Activated CD4-positive, CD25-positive, alpha-beta regulatory T cell treated with anti-CD3 and anti-CD28 coated beads, Interleukin-2, amount 50 U/mL, for 72 hours (primary cell): ENCODE measurements at regions not wholly inside any gene's neighbourhood (a gene's known extent, or its start where the extent isn't known, plus 50 kb on each side); places are given as distances from the start of the nearest gene placed in this dataset.
"Not testable (repeated sequence)": the region's sequence is repeated elsewhere in the genome, so short reads cannot be mapped to it uniquely, and the experiment has no call there.

Source experiments
- DNase-seq: peaks from one replicate; pipeline ENCODE4 v3.0.0; 2021

DNA sequence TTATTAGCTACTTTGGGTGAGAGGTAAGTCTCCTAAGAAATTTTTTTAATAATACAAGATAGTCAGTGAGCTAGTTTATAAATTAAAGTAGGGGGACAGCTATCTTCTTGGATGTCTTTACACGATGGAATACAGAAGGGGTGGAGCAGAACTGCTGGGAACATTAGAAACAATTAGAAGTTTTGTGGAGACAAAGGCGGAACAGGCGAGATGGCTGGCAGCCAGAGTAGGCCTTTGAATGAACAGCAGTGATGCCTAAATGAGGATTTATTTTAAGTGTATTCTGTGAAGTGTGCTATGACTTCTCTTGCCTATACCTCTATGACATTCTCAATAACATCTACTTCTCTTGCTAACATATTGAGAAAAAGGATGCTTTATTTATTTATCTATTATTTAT, 1345.3 kb upstream of the SEL1L start:
- no peak for DNase-seq

DNA sequence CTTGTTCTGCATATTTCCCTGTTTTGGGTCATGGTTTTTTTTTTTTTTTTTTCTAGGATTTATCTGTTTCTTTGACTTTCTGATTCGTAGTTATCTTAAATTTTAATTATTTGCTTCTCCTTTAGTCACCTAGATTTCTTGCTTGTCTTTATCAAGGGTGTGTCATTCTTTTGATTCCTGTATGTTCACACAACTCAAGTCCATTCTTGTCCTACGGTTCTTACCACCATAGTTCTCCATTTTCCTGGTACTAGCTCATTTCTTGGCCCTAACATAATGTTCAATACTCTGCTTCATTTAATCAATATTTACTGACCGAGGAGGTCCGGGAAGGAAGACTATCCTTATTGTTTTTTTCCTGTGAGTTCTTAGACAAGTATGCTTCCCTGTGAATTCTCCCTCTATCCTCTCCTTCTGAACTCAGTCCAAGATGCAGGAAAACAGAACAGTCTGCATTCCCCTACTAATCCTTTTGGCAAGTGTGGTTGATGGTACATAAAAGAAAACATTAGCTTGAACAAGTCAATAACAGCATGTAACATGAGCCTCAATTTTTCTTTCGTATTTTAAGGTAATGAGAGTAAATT, 1346.4 kb upstream of the SEL1L start:
- no peak for DNase-seq

- DNase-seq = no peak
Observed at GRCh38 chr14:82886670-82887069, 1353.0 kb upstream of the SEL1L start.

DNA sequence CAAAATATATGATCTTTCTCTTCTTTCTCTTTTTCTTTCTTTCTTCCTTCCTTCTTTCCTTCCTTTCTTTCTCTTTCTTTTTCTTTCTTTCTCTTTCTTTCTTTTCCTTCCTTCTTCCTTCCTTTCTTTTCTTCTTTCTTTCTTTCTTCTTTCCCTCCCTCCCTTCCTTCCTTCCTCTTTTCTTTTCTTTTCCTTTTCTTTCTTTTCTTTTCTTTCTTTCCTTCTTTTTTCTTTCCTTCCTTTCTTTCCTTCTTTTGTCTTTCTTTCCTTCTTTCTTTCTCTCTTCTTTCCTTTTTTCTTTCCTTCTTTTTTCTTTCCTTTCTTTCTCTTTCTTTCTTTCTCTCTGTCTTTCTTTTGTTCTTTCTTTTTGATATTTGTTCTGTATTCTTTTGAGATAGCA, 1356.0 kb upstream of the SEL1L start:
- DNase-seq = no peak

GRCh38 chr14:82896476-82896875, 1362.8 kb upstream of the SEL1L start:
- DNase-seq = no peak

- DNase-seq = no peak
Observed at GRCh38 chr14:82897469-82898308, 1364.0 kb upstream of the SEL1L start.

- DNase-seq = no peak
Observed at GRCh38 chr14:82905762-82906161, 1372.1 kb upstream of the SEL1L start.

GRCh38 chr14:82911930-82912329, 1378.3 kb upstream of the SEL1L start:
- no peak for DNase-seq

DNA sequence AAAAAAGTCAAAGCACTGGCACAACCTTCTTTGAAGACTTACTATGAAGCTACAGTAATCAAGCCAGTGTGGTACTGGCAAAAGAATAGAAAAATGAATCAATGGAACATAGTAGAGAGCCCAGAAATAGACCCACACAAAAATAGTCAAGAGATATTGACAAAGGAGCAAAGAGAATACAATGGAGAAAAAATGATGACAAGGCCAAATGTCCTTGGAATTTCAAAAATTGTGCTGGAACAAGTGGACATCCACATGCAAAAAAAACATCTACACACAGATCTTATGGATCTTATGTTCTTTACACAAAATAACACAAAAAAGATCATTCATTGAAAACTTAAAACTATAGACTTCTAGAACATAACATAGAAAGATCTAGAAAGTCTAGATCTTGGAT, 1379.7 kb upstream of the SEL1L start:
- DNase-seq = no peak

GRCh38 chr14:82915381-82915780, 1381.7 kb upstream of the SEL1L start:
- no peak for DNase-seq

- DNase-seq = no peak
Observed at GRCh38 chr14:82935691-82936090, 1402.0 kb upstream of the SEL1L start.

GRCh38 chr14:82951171-82951570, 1417.5 kb upstream of the SEL1L start:
- no peak for DNase-seq

DNA sequence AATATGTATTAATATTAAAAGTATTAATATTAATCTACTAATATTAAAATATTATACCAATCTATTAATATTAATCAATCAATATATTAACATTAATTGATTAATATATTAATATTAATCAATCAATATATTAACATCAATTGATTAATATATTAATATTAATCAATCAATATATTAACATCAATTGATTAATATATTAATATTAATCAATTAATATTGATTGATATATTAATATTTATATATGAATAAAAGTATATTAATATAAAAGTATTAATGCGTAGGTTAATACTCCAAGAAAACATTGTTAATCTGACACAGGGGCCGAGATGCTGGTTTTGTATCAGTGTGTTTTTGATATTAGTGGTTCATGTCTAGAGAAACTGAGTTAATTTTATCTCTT, 1430.1 kb upstream of the SEL1L start:
- no peak for DNase-seq

DNA sequence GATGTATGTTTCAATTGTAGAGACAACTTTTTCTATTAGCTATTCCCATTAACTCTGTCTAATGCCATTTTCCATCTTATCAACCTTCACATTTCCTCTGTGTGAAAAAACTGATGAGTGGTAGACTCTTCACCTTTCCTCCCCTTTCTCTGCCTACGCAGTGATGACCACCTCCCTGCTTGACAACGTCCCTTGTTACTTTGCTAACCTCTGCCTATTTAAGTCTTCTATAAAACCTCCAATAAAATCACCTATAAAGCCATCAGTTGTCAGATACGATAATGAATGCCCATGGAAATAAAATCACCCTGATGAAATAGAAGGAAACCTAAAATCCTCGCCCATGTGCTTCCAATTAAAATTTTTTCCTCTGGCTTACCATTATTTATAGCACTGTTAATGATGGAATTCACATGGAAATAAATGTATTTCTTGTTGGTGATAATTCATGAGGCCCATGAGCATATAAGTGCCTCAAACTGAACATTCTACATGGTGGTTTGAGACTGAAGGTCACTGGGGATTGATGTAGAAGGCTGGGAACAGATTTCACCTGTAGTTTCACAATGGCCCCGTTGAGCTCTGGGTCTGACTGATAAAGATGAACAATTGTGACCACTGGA, 1454.0 kb upstream of the SEL1L start:
- no peak for DNase-seq

DNA sequence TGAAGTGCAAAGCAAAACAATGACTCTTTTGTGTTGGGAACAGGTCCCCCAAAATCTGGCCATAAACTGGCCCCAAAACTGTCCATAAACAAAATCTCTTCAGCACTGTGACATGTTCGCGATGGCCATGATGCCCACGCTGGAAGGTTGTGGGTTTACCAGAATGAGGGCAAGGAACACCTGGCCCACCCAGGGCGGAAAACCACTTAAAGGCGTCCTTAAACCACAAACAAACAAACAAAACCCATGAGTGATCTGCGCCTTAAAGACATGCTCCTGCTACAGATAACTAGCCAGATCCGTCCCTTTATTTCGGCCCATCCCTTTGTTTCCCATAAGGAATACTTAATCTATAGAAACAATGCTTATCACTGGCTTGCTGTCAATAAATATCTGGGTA, 1460.9 kb upstream of the SEL1L start:
- DNase-seq = not testable (repeated sequence)

DNA sequence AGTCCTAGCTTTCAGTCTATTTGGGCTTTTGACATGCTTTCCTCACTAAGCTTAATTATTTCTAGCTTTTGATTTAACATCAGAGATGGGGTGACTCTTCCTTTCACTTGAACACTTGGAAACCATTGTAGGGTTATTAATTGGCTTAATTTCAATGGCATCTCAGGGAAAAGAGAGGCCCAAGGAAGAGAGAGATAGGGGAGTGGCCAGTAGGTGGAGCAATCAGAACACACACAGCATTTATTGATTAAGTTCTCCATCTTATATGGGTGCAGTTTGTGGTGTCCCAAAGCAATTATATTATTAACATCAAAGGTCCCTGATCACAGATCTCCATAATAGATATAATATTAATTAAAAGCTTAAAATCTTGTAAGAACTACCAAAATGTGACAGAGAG, 1466.1 kb upstream of the SEL1L start:
- no peak for DNase-seq

DNA sequence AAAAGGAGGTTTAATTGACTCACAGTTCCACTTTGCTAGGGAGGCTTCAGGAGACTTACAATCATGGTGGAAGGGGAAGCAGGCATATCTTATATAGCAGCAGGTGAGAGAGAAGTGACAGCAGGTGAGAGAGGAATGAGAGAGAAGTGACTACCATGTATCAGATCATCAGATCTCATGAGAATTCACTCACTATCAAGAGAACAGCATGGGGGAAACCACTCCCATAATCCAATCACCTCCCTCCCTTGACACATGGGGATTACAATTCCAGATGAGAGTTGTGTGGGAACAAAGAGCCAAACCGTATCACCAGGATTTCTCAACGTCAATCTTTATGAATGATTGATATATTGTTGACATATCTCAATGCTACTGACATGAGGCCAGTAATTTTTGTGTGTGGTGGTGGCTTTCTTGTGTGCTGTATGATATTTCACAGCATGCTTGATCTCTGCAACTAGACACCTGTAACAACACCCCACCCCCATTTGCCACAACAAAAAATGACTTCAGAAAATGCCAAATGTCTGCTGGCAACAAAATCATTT, 1470.9 kb upstream of the SEL1L start:
- no peak for DNase-seq

- no peak for DNase-seq
Observed at GRCh38 chr14:83006121-83006670, 1472.5 kb upstream of the SEL1L start.

GRCh38 chr14:83007052-83007451, 1473.4 kb upstream of the SEL1L start:
- DNase-seq = not testable (repeated sequence)

- no peak for DNase-seq
Observed at GRCh38 chr14:83007641-83008225, 1474.1 kb upstream of the SEL1L start.

DNA sequence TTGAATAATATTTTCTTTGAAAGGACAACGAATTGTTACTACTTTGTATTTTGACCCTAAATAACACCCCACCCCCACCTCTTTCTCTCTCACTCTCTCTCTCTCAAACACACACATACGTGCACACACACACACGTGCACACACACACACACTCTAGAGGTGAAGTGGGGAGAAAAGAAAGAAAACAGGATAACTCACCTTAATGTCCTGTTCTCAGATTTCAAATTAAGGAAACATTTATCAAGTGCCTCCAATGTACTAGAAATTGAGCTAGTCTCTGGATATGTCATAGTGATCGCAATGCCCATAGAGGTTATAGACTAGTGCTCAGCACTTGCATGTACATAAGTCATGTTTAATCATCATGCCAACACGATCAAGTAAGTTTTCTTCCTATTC, 1483.6 kb upstream of the SEL1L start:
- no peak for DNase-seq

DNA sequence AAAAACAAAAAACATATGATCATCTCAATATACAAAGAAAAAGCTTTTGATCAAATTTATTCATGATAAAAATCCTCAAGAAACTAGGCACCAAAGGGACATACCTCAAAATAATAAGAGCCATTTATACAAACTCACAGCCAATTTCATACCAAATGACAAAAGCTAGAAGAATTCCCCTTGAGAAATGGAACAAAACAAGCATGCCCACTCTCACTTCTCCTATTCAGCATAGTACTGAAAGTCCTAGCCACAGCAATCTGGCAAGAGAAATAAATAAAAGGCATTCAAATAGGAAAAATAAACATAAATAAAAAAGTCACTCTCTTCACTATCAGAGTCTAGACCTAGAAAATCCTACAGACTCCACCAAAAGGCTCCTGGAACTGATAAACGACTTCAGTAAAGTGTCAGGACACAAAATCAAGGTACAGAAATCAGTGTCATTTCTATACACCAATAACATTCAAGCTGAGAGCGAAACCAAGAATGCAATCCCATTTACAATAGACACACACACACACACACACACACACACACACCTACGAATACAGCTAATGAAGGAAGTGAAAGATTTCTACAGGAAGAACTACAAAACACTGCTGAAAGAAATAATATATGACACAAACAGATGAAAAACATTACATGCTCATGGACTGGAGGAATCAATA, 1486.2 kb upstream of the SEL1L start:
- no peak for DNase-seq

- DNase-seq = no peak
Observed at GRCh38 chr14:83021323-83021722, 1487.7 kb upstream of the SEL1L start.
